Neural cell (in vitro differentiated cells): ENCODE measurements at regions not wholly inside any gene's neighbourhood (a gene's known extent, or its start where the extent isn't known, plus 50 kb on each side); places are given as distances from the start of the nearest gene placed in this dataset.

Experiments used
- EP300 ChIP-seq: fragments of 450-650 bp; conservative IDR thresholded peaks from 2 replicates; pipeline ENCODE4 v1.6.1; 2014; ENCODE audit warnings: antibody characterized with exemption, mild to moderate bottlenecking, moderate library complexity; ENCODE audit not compliant: poor library complexity, severe bottlenecking
- EZH2 ChIP-seq: fragments of 200-600, 300-800 bp; shearing (Covaris generic), sonication (generic); IDR thresholded peaks from 2 replicates; pipeline ENCODE4 v1.6.1; 2014; ENCODE audit warnings: antibody characterized with exemption, low read length, borderline replicate concordance, mild to moderate bottlenecking; ENCODE audit not compliant: insufficient read depth, poor library complexity, severe bottlenecking
- MXI1 ChIP-seq: fragments of 450-650 bp; conservative IDR thresholded peaks from 2 replicates; pipeline ENCODE4 v1.6.1; 2014; ENCODE audit warnings: antibody characterized with exemption, mild to moderate bottlenecking; ENCODE audit not compliant: poor library complexity, severe bottlenecking
- POLR2AphosphoS5 ChIP-seq: IDR thresholded peaks from 2 replicates; pipeline ENCODE4 v1.6.1; 2012
- RAD21 ChIP-seq: fragments of 450-650 bp; conservative IDR thresholded peaks from 2 replicates; pipeline ENCODE4 v1.6.1; 2014; ENCODE audit warnings: antibody characterized with exemption, mild to moderate bottlenecking, moderate library complexity
- SMC3 ChIP-seq: fragments of 450-650 bp; conservative IDR thresholded peaks from 2 replicates; pipeline ENCODE4 v1.6.1; 2014; ENCODE audit warnings: antibody characterized with exemption, mild to moderate bottlenecking, moderate library complexity; ENCODE audit not compliant: poor library complexity
- TAF1 ChIP-seq: IDR thresholded peaks from 2 replicates; pipeline ENCODE4 v1.6.1; 2012; ENCODE audit warnings: low read depth
- TF ChIP-seq, protein P1 (sequence below): IDR thresholded peaks from 2 replicates; pipeline ENCODE4 v1.6.1; 2012; ENCODE audit warnings: borderline replicate concordance
- TF ChIP-seq, protein P2 (sequence below): fragments of 450-650 bp; IDR thresholded peaks from 2 replicates; pipeline ENCODE4 v1.5.1; 2014; ENCODE audit warnings: antibody characterized with exemption, mild to moderate bottlenecking, moderate library complexity; ENCODE audit not compliant: poor library complexity, severe bottlenecking

DNA sequence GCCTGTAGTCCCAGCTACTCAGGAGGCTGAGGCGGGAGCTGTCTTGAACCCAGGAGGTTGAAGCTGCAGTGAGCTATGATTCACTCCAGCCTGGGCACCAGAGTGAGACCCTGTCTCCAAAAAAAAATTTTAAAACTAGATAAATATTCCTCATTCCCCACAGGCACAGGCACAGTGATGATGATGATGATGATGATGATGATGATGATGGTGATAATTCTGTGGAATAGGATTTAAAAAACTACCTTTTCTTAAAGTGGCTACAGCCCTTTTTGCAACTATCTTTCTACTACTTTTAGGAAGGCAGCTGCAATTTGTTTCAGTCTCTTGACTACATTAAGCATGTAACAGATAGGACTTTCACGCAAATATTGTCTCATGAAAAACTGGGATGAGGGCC lies 76.6 kb upstream of the SCAF8 start:
- TF ChIP-seq, protein P1, sequence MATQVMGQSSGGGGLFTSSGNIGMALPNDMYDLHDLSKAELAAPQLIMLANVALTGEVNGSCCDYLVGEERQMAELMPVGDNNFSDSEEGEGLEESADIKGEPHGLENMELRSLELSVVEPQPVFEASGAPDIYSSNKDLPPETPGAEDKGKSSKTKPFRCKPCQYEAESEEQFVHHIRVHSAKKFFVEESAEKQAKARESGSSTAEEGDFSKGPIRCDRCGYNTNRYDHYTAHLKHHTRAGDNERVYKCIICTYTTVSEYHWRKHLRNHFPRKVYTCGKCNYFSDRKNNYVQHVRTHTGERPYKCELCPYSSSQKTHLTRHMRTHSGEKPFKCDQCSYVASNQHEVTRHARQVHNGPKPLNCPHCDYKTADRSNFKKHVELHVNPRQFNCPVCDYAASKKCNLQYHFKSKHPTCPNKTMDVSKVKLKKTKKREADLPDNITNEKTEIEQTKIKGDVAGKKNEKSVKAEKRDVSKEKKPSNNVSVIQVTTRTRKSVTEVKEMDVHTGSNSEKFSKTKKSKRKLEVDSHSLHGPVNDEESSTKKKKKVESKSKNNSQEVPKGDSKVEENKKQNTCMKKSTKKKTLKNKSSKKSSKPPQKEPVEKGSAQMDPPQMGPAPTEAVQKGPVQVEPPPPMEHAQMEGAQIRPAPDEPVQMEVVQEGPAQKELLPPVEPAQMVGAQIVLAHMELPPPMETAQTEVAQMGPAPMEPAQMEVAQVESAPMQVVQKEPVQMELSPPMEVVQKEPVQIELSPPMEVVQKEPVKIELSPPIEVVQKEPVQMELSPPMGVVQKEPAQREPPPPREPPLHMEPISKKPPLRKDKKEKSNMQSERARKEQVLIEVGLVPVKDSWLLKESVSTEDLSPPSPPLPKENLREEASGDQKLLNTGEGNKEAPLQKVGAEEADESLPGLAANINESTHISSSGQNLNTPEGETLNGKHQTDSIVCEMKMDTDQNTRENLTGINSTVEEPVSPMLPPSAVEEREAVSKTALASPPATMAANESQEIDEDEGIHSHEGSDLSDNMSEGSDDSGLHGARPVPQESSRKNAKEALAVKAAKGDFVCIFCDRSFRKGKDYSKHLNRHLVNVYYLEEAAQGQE, result no peak
- TF ChIP-seq, protein P2, sequence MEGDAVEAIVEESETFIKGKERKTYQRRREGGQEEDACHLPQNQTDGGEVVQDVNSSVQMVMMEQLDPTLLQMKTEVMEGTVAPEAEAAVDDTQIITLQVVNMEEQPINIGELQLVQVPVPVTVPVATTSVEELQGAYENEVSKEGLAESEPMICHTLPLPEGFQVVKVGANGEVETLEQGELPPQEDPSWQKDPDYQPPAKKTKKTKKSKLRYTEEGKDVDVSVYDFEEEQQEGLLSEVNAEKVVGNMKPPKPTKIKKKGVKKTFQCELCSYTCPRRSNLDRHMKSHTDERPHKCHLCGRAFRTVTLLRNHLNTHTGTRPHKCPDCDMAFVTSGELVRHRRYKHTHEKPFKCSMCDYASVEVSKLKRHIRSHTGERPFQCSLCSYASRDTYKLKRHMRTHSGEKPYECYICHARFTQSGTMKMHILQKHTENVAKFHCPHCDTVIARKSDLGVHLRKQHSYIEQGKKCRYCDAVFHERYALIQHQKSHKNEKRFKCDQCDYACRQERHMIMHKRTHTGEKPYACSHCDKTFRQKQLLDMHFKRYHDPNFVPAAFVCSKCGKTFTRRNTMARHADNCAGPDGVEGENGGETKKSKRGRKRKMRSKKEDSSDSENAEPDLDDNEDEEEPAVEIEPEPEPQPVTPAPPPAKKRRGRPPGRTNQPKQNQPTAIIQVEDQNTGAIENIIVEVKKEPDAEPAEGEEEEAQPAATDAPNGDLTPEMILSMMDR, result no peak
- TF ChIP-seq EZH2 (no peak), POLR2AphosphoS5 (no peak), RAD21 (no peak), EP300 (no peak), TAF1 (no peak), SMC3 (no peak), MXI1 (no peak)
